ENCODE measurements at regions not wholly inside any gene's neighbourhood (a gene's known extent, or its start where the extent isn't known, plus 50 kb on each side); places are given as distances from the start of the nearest gene placed in this dataset.

DNA sequence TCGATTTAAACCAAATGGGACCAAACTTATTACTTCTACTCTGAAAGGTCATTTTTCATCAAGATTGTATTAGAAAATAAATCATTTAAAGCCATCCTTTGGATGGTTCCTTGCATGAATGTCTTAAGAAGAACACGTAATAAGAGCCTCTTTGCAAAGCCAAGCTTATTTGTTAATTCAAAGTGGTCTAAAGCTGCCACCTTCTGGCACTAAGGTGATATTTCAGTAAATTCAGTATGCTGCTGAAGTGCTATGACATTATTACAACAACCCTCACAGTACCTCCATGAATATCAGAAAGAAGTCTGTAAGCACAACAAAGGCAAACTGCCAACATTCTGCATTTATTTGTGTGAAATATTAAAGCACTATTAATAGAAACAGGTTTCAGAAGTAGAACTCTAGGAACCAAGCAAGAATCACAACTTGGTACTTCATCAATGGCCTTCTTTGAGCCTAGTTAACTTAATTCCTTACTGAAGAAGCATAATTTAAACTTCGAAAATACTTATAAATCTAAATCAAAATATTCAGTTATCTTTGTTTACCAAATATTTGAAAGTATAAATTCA, 53.1 kb upstream of the TYRP1 start:
- TF ChIP-seq CBX8 (IDR thresholded peaks at IDR 0.05) (no peak), CHD4 (IDR thresholded peaks at IDR 0.05; ENCODE audit: borderline replicate concordance) (no peak), HOXB5 (CRISPR knock-in tag; IDR thresholded peaks at IDR 0.05) (no peak), MAZ (IDR thresholded peaks at IDR 0.05; ENCODE audit: borderline replicate concordance, low read depth, low read length) (no peak), POLR2AphosphoS2 (conservative IDR thresholded peaks at IDR 0.05; ENCODE audit: low read length) (no peak), RNF2 (IDR thresholded peaks at IDR 0.05; ENCODE audit: borderline replicate concordance, low read depth) (no peak), JUN (IDR thresholded peaks at IDR 0.05) (no peak), POLR2A (IDR thresholded peaks at IDR 0.05; ENCODE audit: low read length) (no peak), CBX2 (IDR thresholded peaks at IDR 0.05; ENCODE audit: borderline replicate concordance, low read depth) (no peak), RCOR1 (IDR thresholded peaks at IDR 0.05; ENCODE audit: low read depth, low read length) (no peak), HDAC2 (IDR thresholded peaks at IDR 0.05) (no peak)
- TF ChIP-seq, protein P1, sequence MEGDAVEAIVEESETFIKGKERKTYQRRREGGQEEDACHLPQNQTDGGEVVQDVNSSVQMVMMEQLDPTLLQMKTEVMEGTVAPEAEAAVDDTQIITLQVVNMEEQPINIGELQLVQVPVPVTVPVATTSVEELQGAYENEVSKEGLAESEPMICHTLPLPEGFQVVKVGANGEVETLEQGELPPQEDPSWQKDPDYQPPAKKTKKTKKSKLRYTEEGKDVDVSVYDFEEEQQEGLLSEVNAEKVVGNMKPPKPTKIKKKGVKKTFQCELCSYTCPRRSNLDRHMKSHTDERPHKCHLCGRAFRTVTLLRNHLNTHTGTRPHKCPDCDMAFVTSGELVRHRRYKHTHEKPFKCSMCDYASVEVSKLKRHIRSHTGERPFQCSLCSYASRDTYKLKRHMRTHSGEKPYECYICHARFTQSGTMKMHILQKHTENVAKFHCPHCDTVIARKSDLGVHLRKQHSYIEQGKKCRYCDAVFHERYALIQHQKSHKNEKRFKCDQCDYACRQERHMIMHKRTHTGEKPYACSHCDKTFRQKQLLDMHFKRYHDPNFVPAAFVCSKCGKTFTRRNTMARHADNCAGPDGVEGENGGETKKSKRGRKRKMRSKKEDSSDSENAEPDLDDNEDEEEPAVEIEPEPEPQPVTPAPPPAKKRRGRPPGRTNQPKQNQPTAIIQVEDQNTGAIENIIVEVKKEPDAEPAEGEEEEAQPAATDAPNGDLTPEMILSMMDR (IDR thresholded peaks at IDR 0.05), result peak; percentile 60
- TF ChIP-seq, protein P2, sequence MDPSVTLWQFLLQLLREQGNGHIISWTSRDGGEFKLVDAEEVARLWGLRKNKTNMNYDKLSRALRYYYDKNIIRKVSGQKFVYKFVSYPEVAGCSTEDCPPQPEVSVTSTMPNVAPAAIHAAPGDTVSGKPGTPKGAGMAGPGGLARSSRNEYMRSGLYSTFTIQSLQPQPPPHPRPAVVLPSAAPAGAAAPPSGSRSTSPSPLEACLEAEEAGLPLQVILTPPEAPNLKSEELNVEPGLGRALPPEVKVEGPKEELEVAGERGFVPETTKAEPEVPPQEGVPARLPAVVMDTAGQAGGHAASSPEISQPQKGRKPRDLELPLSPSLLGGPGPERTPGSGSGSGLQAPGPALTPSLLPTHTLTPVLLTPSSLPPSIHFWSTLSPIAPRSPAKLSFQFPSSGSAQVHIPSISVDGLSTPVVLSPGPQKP (IDR thresholded peaks at IDR 0.05; ENCODE audit: low read depth, low read length), result no peak

All from A549 (cell line).